ENCODE measurements at regions not wholly inside any gene's neighbourhood (a gene's known extent, or its start where the extent isn't known, plus 50 kb on each side); places are given as distances from the start of the nearest gene placed in this dataset. TPM values are rescaled to one million over a fixed set of nuclear protein-coding genes. Genes with fewer than 3 reads are reported as not detected.
"Not testable (repeated sequence)": the region's sequence is repeated elsewhere in the genome, so short reads cannot be mapped to it uniquely, and the experiment has no call there.

DNA sequence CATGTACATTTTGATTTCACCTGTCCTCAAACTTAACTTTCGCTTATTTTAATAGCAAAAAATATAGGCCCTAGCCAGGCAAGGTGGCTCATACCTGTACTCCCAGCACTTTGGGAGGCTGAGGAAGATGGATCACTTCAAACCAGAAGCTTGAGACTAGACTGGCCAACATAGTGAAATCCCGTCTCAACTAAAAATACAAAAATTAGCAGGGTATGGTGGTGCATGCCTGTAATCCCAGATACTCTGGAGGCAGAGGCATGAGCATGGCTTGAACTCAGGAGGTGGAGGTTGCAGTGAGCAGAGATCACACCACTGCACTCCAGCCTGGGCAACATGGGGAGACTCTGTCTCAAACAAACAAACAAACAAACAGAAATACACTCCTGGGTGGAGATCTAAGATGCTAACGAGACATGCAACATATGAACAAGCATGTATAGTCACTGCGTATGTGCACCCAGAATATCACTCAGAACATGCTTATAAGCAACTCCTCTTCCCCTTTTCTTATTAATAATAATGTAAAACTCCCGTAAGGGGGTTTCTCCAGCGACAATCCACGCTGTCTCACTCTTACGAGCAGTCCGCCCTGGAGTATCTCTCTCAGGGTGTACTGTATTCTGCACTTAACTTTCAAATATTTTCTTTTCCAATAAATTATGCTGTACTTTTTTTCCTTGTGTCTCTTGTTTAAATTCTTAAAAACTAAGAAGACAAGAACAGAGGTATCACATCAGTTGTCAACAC lies 4144.9 kb upstream of the TPTE start:
- H3K27ac ChIP-seq (ENCODE audit: low read depth, low read length, poor library complexity, severe bottlenecking); H2AFZ ChIP-seq (ENCODE audit: low read length); POLR2A ChIA-PET; H3K36me3 ChIP-seq (ENCODE audit: insufficient read depth, low read length); BruUV-seq (replicated peaks); H3K4me2 ChIP-seq (ENCODE audit: low read length); H4K20me1 ChIP-seq (ENCODE audit: insufficient read depth, low read length); H3K9me3 ChIP-seq (ENCODE audit: low read length); H3K4me3 ChIP-seq (ENCODE audit: low read depth, low read length, poor library complexity, severe bottlenecking); H3K9me2 ChIP-seq (ENCODE audit: insufficient read depth, low read length); H3K4me1 ChIP-seq (ENCODE audit: insufficient read depth, low read length, poor library complexity, severe bottlenecking); DNase-seq (ENCODE audit: low spot score); intact Hi-C loops (cut with micrococcal nuclease; ENCODE audit: unreplicated experiment); H3K79me2 ChIP-seq (ENCODE audit: insufficient read depth, low read depth, low read length); CTCF ChIA-PET (ENCODE audit: unreplicated experiment): not testable (repeated sequence)

Small RNAs in the stretch of these regions (small RNA-seq; reads per million reads assigned to genes)
- gene RF00019: not detected
